ENCODE measurements at regions not wholly inside any gene's neighbourhood (a gene's known extent, or its start where the extent isn't known, plus 50 kb on each side); places are given as distances from the start of the nearest gene placed in this dataset.

GRCh38 chr3:64445109-64445943 is 220.1 kb upstream of the PRICKLE2 start:
- Mint-ChIP-seq H3K27ac (ENCODE audit: unreplicated experiment) (no peak overlapping the region), H3K36me3 (ENCODE audit: unreplicated experiment) (no peaks in the 10 kb centered on the region), H3K4me1 (ENCODE audit: unreplicated experiment) (peaks cover 38% of the 10 kb centered on the region), H3K27me3 (ENCODE audit: unreplicated experiment) (peaks cover 6% of the 10 kb centered on the region), H3K4me3 (ENCODE audit: unreplicated experiment) (peak overlapping the region; percentile 73), H3K9me3 (ENCODE audit: unreplicated experiment) (no peaks in the 10 kb centered on the region)
- peak; percentile 4 for TF ChIP-seq CTCF (IDR thresholded peaks at IDR 0.05)
- DNase-seq (ENCODE audit: extremely low spot score, unreplicated experiment) = peak; percentile 86

GRCh38 chr3:64444490-64445108 is 219.3 kb upstream of the PRICKLE2 start:
- H3K27ac Mint-ChIP-seq (ENCODE audit: unreplicated experiment) = peak overlapping the region; percentile 75
- no peak for DNase-seq (ENCODE audit: extremely low spot score, unreplicated experiment)

GRCh38 chr3:64443546-64444381 is 218.5 kb upstream of the PRICKLE2 start:
- Mint-ChIP-seq H3K27me3 (ENCODE audit: unreplicated experiment) (peaks cover 6% of the 10 kb centered on the region), H3K36me3 (ENCODE audit: unreplicated experiment) (no peaks in the 10 kb centered on the region), H3K4me1 (ENCODE audit: unreplicated experiment) (peaks cover 44% of the 10 kb centered on the region), H3K9me3 (ENCODE audit: unreplicated experiment) (no peaks in the 10 kb centered on the region), H3K4me3 (ENCODE audit: unreplicated experiment) (peak overlapping the region; percentile 51), H3K27ac (ENCODE audit: unreplicated experiment) (peak overlapping the region; percentile 85)
- peak; percentile 89 for DNase-seq (ENCODE audit: extremely low spot score, unreplicated experiment)
- TF ChIP-seq CTCF (IDR thresholded peaks at IDR 0.05) = no peak

More at GRCh38 chr3:64444490-64445108, 219.3 kb upstream of the PRICKLE2 start:
- peak; percentile 13 for TF ChIP-seq CTCF (IDR thresholded peaks at IDR 0.05)
- H3K4me1 Mint-ChIP-seq (ENCODE audit: unreplicated experiment) = peaks cover 44% of the 10 kb centered on the region
- H3K27me3 Mint-ChIP-seq (ENCODE audit: unreplicated experiment) = peaks cover 6% of the 10 kb centered on the region
- peak overlapping the region; percentile 73 for H3K4me3 Mint-ChIP-seq (ENCODE audit: unreplicated experiment)
- no peaks in the 10 kb centered on the region for H3K9me3 Mint-ChIP-seq (ENCODE audit: unreplicated experiment)
- H3K36me3 Mint-ChIP-seq (ENCODE audit: unreplicated experiment) = no peaks in the 10 kb centered on the region

- H3K36me3 Mint-ChIP-seq (ENCODE audit: unreplicated experiment) = no peaks in the 10 kb centered on the region
- H3K4me1 Mint-ChIP-seq (ENCODE audit: unreplicated experiment) = peaks cover 46% of the 10 kb centered on the region
- DNase-seq (ENCODE audit: extremely low spot score, unreplicated experiment) = no peak
- H3K9me3 Mint-ChIP-seq (ENCODE audit: unreplicated experiment) = no peaks in the 10 kb centered on the region
- no peak for TF ChIP-seq CTCF (IDR thresholded peaks at IDR 0.05)
- no peak overlapping the region for H3K27ac Mint-ChIP-seq (ENCODE audit: unreplicated experiment)
- no peak overlapping the region for H3K4me3 Mint-ChIP-seq (ENCODE audit: unreplicated experiment)
- no peaks in the 10 kb centered on the region for H3K27me3 Mint-ChIP-seq (ENCODE audit: unreplicated experiment)
Observed at GRCh38 chr3:64441861-64442260, 216.6 kb upstream of the PRICKLE2 start.
